ENCODE measurements at regions not wholly inside any gene's neighbourhood (a gene's known extent, or its start where the extent isn't known, plus 50 kb on each side); places are given as distances from the start of the nearest gene placed in this dataset.

DNA sequence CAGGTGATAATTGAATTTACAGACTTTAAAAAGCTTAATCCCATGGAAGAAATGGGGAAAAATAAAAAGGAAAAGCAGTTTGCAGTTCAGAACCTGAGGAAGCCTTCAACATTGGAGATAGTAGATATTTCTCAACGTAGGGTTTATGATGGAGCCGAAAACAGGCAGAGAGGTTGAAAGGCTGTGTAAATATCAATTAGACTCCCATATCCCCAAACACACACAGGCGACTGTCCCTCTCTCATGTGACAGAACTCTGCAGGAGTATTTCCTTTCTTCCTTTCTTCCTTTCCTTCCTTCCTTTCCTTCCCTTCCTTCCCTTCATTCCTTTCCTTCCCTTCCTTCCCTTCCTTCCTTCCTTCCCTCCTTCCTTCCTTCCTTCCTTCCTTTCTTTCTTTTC, 406.5 kb downstream of the LPIN1 start:
- TF ChIP-seq, protein P1, sequence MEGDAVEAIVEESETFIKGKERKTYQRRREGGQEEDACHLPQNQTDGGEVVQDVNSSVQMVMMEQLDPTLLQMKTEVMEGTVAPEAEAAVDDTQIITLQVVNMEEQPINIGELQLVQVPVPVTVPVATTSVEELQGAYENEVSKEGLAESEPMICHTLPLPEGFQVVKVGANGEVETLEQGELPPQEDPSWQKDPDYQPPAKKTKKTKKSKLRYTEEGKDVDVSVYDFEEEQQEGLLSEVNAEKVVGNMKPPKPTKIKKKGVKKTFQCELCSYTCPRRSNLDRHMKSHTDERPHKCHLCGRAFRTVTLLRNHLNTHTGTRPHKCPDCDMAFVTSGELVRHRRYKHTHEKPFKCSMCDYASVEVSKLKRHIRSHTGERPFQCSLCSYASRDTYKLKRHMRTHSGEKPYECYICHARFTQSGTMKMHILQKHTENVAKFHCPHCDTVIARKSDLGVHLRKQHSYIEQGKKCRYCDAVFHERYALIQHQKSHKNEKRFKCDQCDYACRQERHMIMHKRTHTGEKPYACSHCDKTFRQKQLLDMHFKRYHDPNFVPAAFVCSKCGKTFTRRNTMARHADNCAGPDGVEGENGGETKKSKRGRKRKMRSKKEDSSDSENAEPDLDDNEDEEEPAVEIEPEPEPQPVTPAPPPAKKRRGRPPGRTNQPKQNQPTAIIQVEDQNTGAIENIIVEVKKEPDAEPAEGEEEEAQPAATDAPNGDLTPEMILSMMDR (IDR thresholded peaks at IDR 0.05; ENCODE audit: low read depth, low read length), result no peak
- Histone ChIP-seq H3K9me3 (no peaks in the 10 kb centered on the region; the same call in 1 of the 2 replicates), H3K36me3 (no peaks in the 10 kb centered on the region), H3K27me3 (no peaks in the 10 kb centered on the region), H3K4me1 (peaks cover 10% of the 10 kb centered on the region), H3K4me3 (ENCODE audit: low read depth, low read length) (no peak overlapping the region)
- no peak for DNase-seq

- DNase-seq, result no peak
- H3K36me3 ChIP-seq, result no peaks in the 10 kb centered on the region
Measured at GRCh38 chr2:12155303-12156051, 409.0 kb downstream of the LPIN1 start.

DNA sequence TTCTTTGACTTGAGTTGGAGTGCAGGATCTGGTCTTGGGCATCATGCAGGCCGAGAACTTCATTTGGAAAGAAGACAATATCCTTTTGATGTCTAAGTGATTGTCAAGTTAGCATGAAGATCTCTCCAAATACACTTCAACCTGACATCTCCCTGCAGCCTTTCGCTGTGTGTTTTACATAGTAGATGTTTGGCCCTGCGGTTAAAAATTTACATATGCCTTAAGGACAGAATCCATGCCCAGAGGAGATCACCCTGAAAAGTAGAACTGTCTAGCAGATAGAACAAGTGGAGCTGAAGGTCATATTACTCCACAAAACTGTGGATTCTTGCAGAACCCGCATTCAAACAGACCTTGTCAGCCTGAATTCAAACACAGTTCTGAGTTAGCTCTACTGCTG, 409.9 kb downstream of the LPIN1 start:
- H3K4me1 ChIP-seq, result peaks cover 5% of the 10 kb centered on the region
- H3K9me3 ChIP-seq, result no peaks in the 10 kb centered on the region; the same call in 1 of the 2 replicates
- TF ChIP-seq, protein P1 (IDR thresholded peaks at IDR 0.05; ENCODE audit: low read depth, low read length), result no peak
- DNase-seq, result no peak
- H3K27me3 ChIP-seq, result no peaks in the 10 kb centered on the region
- no peak overlapping the region for H3K4me3 ChIP-seq (ENCODE audit: low read depth, low read length)
- H3K36me3 ChIP-seq, result no peaks in the 10 kb centered on the region

More at GRCh38 chr2:12155303-12156051, 409.0 kb downstream of the LPIN1 start:
- Histone ChIP-seq H3K4me3 (ENCODE audit: low read depth, low read length) (no peak overlapping the region), H3K27me3 (no peaks in the 10 kb centered on the region), H3K4me1 (peaks cover 7% of the 10 kb centered on the region), H3K9me3 (no peaks in the 10 kb centered on the region; the same call in 1 of the 2 replicates)
- TF ChIP-seq, protein P1 (IDR thresholded peaks at IDR 0.05; ENCODE audit: low read depth, low read length), result no peak

- Histone ChIP-seq H3K4me3 (ENCODE audit: low read depth, low read length) (no peak overlapping the region), H3K9me3 (no peaks in the 10 kb centered on the region), H3K36me3 (no peaks in the 10 kb centered on the region), H3K27me3 (no peaks in the 10 kb centered on the region), H3K4me1 (no peaks in the 10 kb centered on the region)
- TF ChIP-seq, protein P1 (IDR thresholded peaks at IDR 0.05; ENCODE audit: low read depth, low read length), result no peak
- DNase-seq, result no peak
Measured at GRCh38 chr2:12161085-12161484, 414.7 kb downstream of the LPIN1 start.

GRCh38 chr2:12162269-12163247, 416.1 kb downstream of the LPIN1 start:
- no peaks in the 10 kb centered on the region for H3K27me3 ChIP-seq
- peaks cover 8% of the 10 kb centered on the region for H3K4me1 ChIP-seq
- no peak overlapping the region for H3K4me3 ChIP-seq (ENCODE audit: low read depth, low read length)
- H3K36me3 ChIP-seq, result no peaks in the 10 kb centered on the region
- TF ChIP-seq, protein P1 (IDR thresholded peaks at IDR 0.05; ENCODE audit: low read depth, low read length), result no peak
- DNase-seq, result no peak
- H3K9me3 ChIP-seq, result no peaks in the 10 kb centered on the region

Data from BE2C (cell line).